Ishikawa (cell line): ENCODE measurements at regions not wholly inside any gene's neighbourhood (a gene's known extent, or its start where the extent isn't known, plus 50 kb on each side); places are given as distances from the start of the nearest gene placed in this dataset.

Source experiments
- CEBPB ChIP-seq: IDR thresholded peaks from 2 replicates; pipeline ENCODE4 v1.6.1; 2012
- CREB1 ChIP-seq: IDR thresholded peaks from 2 replicates; pipeline ENCODE4 v1.6.1; 2012; ENCODE audit warnings: low read depth
- EP300 ChIP-seq: IDR thresholded peaks from 2 replicates; pipeline ENCODE4 v1.6.1; 2012; ENCODE audit warnings: borderline replicate concordance
- FOXM1 ChIP-seq: IDR thresholded peaks from 2 replicates; pipeline ENCODE4 v1.6.1; 2012; ENCODE audit warnings: low read depth, borderline replicate concordance
- MAX ChIP-seq: IDR thresholded peaks from 2 replicates; pipeline ENCODE4 v1.6.1; 2012
- NFIC ChIP-seq: IDR thresholded peaks from 2 replicates; pipeline ENCODE4 v1.6.1; 2012
- RAD21 ChIP-seq: IDR thresholded peaks from 2 replicates; pipeline ENCODE4 v1.6.1; 2012; ENCODE audit warnings: low read depth
- REST ChIP-seq: IDR thresholded peaks from 2 replicates; pipeline ENCODE4 v1.6.1; 2012; ENCODE audit warnings: low read depth, mild to moderate bottlenecking
- TAF1 ChIP-seq: IDR thresholded peaks from 2 replicates; pipeline ENCODE4 v1.6.1; 2012; ENCODE audit warnings: low read depth, mild to moderate bottlenecking
- TCF12 ChIP-seq: IDR thresholded peaks from 2 replicates; pipeline ENCODE4 v1.6.1; 2012; ENCODE audit warnings: low read depth
- TEAD4 ChIP-seq: IDR thresholded peaks from 2 replicates; pipeline ENCODE4 v1.6.1; 2012
- USF1 ChIP-seq: IDR thresholded peaks from 2 replicates; pipeline ENCODE4 v1.6.1; 2012
- YY1 ChIP-seq: IDR thresholded peaks from 2 replicates; pipeline ENCODE4 v1.6.1; 2012; ENCODE audit warnings: low read depth
- ZBTB7A ChIP-seq: IDR thresholded peaks from 2 replicates; pipeline ENCODE4 v1.6.1; 2012; ENCODE audit warnings: low read depth

DNA sequence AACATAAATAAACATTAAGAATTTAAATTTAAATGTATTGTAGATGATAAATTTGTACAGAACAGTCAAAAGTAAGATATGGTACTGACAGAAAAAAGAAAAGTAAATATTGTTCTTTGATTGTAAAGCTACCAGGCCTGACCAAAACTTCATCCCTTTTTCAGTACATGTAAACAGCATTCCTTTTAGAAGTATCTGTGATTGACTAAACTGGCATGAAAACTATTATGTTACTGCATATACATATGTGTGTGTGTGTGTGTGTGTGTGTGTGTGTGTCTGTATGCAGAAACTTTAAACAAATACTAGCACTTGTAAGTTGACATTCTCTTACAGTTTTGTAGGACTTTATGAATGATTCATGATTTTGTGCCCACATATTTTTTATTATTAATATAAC lies 270.9 kb downstream of the C12orf50 start:
- TF ChIP-seq YY1 (no peak), TEAD4 (no peak), FOXM1 (no peak), MAX (no peak), CEBPB (no peak), EP300 (no peak), REST (no peak), RAD21 (no peak), TCF12 (no peak), NFIC (no peak), ZBTB7A (no peak), TAF1 (no peak), CREB1 (no peak), USF1 (no peak)
